ENCODE measurements at regions not wholly inside any gene's neighbourhood (a gene's known extent, or its start where the extent isn't known, plus 50 kb on each side); places are given as distances from the start of the nearest gene placed in this dataset.
"Not testable (repeated sequence)": the region's sequence is repeated elsewhere in the genome, so short reads cannot be mapped to it uniquely, and the experiment has no call there.

DNA sequence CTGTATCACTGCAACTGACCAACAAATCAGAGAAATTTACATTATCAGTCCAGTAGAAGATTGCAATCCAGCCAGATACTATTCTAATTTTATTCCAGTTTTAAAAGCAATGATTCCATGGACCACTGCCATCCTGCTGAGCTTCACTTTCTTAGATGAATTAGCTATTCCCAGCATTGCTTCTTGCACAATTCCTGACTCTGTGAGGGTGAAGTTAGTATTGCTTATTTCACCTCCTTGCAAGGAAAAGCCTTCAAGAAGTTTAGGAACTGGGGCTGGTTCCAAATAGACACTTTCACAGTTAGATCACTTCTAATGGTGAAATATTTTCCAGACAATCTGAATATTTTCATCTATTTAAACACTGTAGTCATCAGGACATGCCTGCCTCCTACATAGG lies 338.6 kb upstream of the TNC start:
- Mint-ChIP-seq H3K4me1 (ENCODE audit: unreplicated experiment) (no peaks in the 10 kb centered on the region), H3K36me3 (ENCODE audit: unreplicated experiment) (no peaks in the 10 kb centered on the region), H3K9me3 (ENCODE audit: unreplicated experiment) (peaks cover 10% of the 10 kb centered on the region), H3K27ac (ENCODE audit: unreplicated experiment) (no peak overlapping the region), H3K27me3 (ENCODE audit: unreplicated experiment) (no peaks in the 10 kb centered on the region), H3K4me3 (ENCODE audit: unreplicated experiment) (no peak overlapping the region)
- TF ChIP-seq, protein P1, sequence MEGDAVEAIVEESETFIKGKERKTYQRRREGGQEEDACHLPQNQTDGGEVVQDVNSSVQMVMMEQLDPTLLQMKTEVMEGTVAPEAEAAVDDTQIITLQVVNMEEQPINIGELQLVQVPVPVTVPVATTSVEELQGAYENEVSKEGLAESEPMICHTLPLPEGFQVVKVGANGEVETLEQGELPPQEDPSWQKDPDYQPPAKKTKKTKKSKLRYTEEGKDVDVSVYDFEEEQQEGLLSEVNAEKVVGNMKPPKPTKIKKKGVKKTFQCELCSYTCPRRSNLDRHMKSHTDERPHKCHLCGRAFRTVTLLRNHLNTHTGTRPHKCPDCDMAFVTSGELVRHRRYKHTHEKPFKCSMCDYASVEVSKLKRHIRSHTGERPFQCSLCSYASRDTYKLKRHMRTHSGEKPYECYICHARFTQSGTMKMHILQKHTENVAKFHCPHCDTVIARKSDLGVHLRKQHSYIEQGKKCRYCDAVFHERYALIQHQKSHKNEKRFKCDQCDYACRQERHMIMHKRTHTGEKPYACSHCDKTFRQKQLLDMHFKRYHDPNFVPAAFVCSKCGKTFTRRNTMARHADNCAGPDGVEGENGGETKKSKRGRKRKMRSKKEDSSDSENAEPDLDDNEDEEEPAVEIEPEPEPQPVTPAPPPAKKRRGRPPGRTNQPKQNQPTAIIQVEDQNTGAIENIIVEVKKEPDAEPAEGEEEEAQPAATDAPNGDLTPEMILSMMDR (IDR thresholded peaks at IDR 0.05): no peak
- no peak for DNase-seq (ENCODE audit: extremely low spot score, unreplicated experiment)

GRCh38 chr9:115461280-115461679 lies 343.3 kb upstream of the TNC start:
- no peak for DNase-seq (ENCODE audit: extremely low spot score, unreplicated experiment)
- Mint-ChIP-seq H3K27ac (ENCODE audit: unreplicated experiment) (no peak overlapping the region), H3K9me3 (ENCODE audit: unreplicated experiment) (peaks cover 4% of the 10 kb centered on the region), H3K36me3 (ENCODE audit: unreplicated experiment) (no peaks in the 10 kb centered on the region), H3K4me1 (ENCODE audit: unreplicated experiment) (no peaks in the 10 kb centered on the region), H3K27me3 (ENCODE audit: unreplicated experiment) (no peaks in the 10 kb centered on the region), H3K4me3 (ENCODE audit: unreplicated experiment) (no peak overlapping the region)
- TF ChIP-seq, protein P1 (IDR thresholded peaks at IDR 0.05): no peak

- H3K4me1 Mint-ChIP-seq (ENCODE audit: unreplicated experiment): peaks cover 3% of the 10 kb centered on the region
- TF ChIP-seq, protein P1 (IDR thresholded peaks at IDR 0.05): no peak
- H3K9me3 Mint-ChIP-seq (ENCODE audit: unreplicated experiment): peaks cover 4% of the 10 kb centered on the region
- DNase-seq (ENCODE audit: extremely low spot score, unreplicated experiment): no peak
- H3K27me3 Mint-ChIP-seq (ENCODE audit: unreplicated experiment): no peaks in the 10 kb centered on the region
- H3K27ac Mint-ChIP-seq (ENCODE audit: unreplicated experiment): no peak overlapping the region
- H3K4me3 Mint-ChIP-seq (ENCODE audit: unreplicated experiment): no peak overlapping the region
- no peaks in the 10 kb centered on the region for H3K36me3 Mint-ChIP-seq (ENCODE audit: unreplicated experiment)
These were observed 344.7 kb upstream of the TNC start for GRCh38 chr9:115462623-115463022.

DNA sequence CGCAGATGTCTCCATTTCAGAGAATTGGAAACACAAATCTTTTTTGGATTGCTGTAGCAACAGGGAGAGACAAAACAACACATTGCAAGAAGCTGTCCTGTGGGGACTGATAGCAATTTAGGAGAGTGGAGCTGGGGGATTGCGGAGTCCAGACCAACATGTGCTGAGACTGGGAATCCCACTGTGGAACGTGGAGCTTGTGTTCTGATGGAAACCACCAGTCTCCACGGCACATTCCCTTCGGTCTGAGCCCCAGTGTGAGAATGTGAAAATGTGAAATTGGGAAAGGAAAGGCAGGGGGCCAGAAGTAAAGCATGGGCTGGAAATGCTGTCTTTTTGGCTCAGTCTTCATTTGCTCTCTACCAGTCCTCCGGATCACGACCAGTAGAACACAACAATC lies 348.8 kb upstream of the TNC start:
- H3K27ac Mint-ChIP-seq (ENCODE audit: unreplicated experiment): no peak overlapping the region

GRCh38 chr9:115469841-115470240 lies 351.9 kb upstream of the TNC start:
- Mint-ChIP-seq H3K27me3 (ENCODE audit: unreplicated experiment) (peaks cover 5% of the 10 kb centered on the region), H3K9me3 (ENCODE audit: unreplicated experiment) (no peaks in the 10 kb centered on the region), H3K27ac (ENCODE audit: unreplicated experiment) (no peak overlapping the region), H3K4me3 (ENCODE audit: unreplicated experiment) (no peak overlapping the region), H3K36me3 (ENCODE audit: unreplicated experiment) (no peaks in the 10 kb centered on the region), H3K4me1 (ENCODE audit: unreplicated experiment) (peaks cover 11% of the 10 kb centered on the region)
- DNase-seq (ENCODE audit: extremely low spot score, unreplicated experiment): no peak
- TF ChIP-seq, protein P1 (IDR thresholded peaks at IDR 0.05): no peak

More for the DNA sequence above, 348.8 kb upstream of the TNC start:
- Mint-ChIP-seq H3K4me3 (ENCODE audit: unreplicated experiment) (no peak overlapping the region), H3K27me3 (ENCODE audit: unreplicated experiment) (no peaks in the 10 kb centered on the region), H3K36me3 (ENCODE audit: unreplicated experiment) (no peaks in the 10 kb centered on the region), H3K4me1 (ENCODE audit: unreplicated experiment) (peaks cover 3% of the 10 kb centered on the region), H3K9me3 (ENCODE audit: unreplicated experiment) (no peaks in the 10 kb centered on the region)
- DNase-seq (ENCODE audit: extremely low spot score, unreplicated experiment): no peak
- TF ChIP-seq, protein P1 (IDR thresholded peaks at IDR 0.05): no peak

GRCh38 chr9:115473032-115473431 lies 355.1 kb upstream of the TNC start:
- not testable (repeated sequence) for H3K27ac Mint-ChIP-seq (ENCODE audit: unreplicated experiment); DNase-seq (ENCODE audit: extremely low spot score, unreplicated experiment); H3K36me3 Mint-ChIP-seq (ENCODE audit: unreplicated experiment); H3K4me1 Mint-ChIP-seq (ENCODE audit: unreplicated experiment); H3K27me3 Mint-ChIP-seq (ENCODE audit: unreplicated experiment); H3K9me3 Mint-ChIP-seq (ENCODE audit: unreplicated experiment); H3K4me3 Mint-ChIP-seq (ENCODE audit: unreplicated experiment)
